ENCODE measurements at regions not wholly inside any gene's neighbourhood (a gene's known extent, or its start where the extent isn't known, plus 50 kb on each side); places are given as distances from the start of the nearest gene placed in this dataset.

GRCh38 chr2:138105358-138105757 lies 141.1 kb downstream of the HNMT start:
- TF ChIP-seq CTCF (conservative IDR thresholded peaks at IDR 0.05; ENCODE audit: low read depth, low read length) (no peak), EZH2 (IDR thresholded peaks at IDR 0.05; ENCODE audit: borderline replicate concordance, low read depth, low read length, poor library complexity, severe bottlenecking) (no peak)
- BruUV-seq (replicated peaks), result no TSS peak
- intact Hi-C loops (cut with micrococcal nuclease; ENCODE audit: unreplicated experiment), result no loop called here
- ChIA-PET CTCF (interaction anchor here (0.6 kb wide), 1 partner anchor 267 kb away, joined by 3 read pairs; no protein-coding TSS in a partner anchor), POLR2A (ENCODE audit: low non-redundant PET) (no interaction called here)
- no peak overlapping the region for H3K27ac ChIP-seq (ENCODE audit: low read depth, low read length, poor library complexity, severe bottlenecking)
- H3K4me3 ChIP-seq (ENCODE audit: low read depth, low read length, poor library complexity, severe bottlenecking), result no peak overlapping the region
- no peaks in the 10 kb centered on the region for H3K4me1 ChIP-seq (ENCODE audit: insufficient read depth, low read length, poor library complexity, severe bottlenecking)
- H3K36me3 ChIP-seq (ENCODE audit: insufficient read depth, low read length, poor library complexity, severe bottlenecking), result no peaks in the 10 kb centered on the region
- H3K9me3 ChIP-seq (ENCODE audit: low read depth, low read length, poor library complexity, severe bottlenecking), result no peaks in the 10 kb centered on the region
- DNase-seq (ENCODE audit: low spot score), result no peak
- H3K27me3 ChIP-seq (replicated peaks; ENCODE audit: insufficient read depth, low read depth, low read length, poor library complexity), result no peaks in the 10 kb centered on the region

- no TSS peak for BruUV-seq (replicated peaks)
- CTCF ChIA-PET, result no interaction called here
- intact Hi-C loops (cut with micrococcal nuclease; ENCODE audit: unreplicated experiment), result no loop called here
Observed at GRCh38 chr2:138106606-138107005, 142.3 kb downstream of the HNMT start.

GRCh38 chr2:138107288-138107687 lies 143.0 kb downstream of the HNMT start:
- Histone ChIP-seq H3K36me3 (ENCODE audit: insufficient read depth, low read length, poor library complexity, severe bottlenecking) (no peaks in the 10 kb centered on the region), H3K27ac (ENCODE audit: low read depth, low read length, poor library complexity, severe bottlenecking) (no peak overlapping the region), H3K9me3 (ENCODE audit: low read depth, low read length, poor library complexity, severe bottlenecking) (no peaks in the 10 kb centered on the region), H3K27me3 (replicated peaks; ENCODE audit: insufficient read depth, low read depth, low read length, poor library complexity) (no peaks in the 10 kb centered on the region), H3K4me3 (ENCODE audit: low read depth, low read length, poor library complexity, severe bottlenecking) (no peak overlapping the region), H3K4me1 (ENCODE audit: insufficient read depth, low read length, poor library complexity, severe bottlenecking) (no peaks in the 10 kb centered on the region)
- ChIA-PET POLR2A (ENCODE audit: low non-redundant PET) (no interaction called here), CTCF (no interaction called here)
- BruUV-seq (replicated peaks), result no TSS peak
- no peak for DNase-seq (ENCODE audit: low spot score)
- TF ChIP-seq CTCF (conservative IDR thresholded peaks at IDR 0.05; ENCODE audit: low read depth, low read length) (no peak), EZH2 (IDR thresholded peaks at IDR 0.05; ENCODE audit: borderline replicate concordance, low read depth, low read length, poor library complexity, severe bottlenecking) (no peak)
- intact Hi-C loops (cut with micrococcal nuclease; ENCODE audit: unreplicated experiment), result no loop called here

More at GRCh38 chr2:138106606-138107005, 142.3 kb downstream of the HNMT start:
- POLR2A ChIA-PET (ENCODE audit: low non-redundant PET), result no interaction called here
- Histone ChIP-seq H3K27me3 (replicated peaks; ENCODE audit: insufficient read depth, low read depth, low read length, poor library complexity) (no peaks in the 10 kb centered on the region), H3K36me3 (ENCODE audit: insufficient read depth, low read length, poor library complexity, severe bottlenecking) (no peaks in the 10 kb centered on the region), H3K27ac (ENCODE audit: low read depth, low read length, poor library complexity, severe bottlenecking) (no peak overlapping the region), H3K4me1 (ENCODE audit: insufficient read depth, low read length, poor library complexity, severe bottlenecking) (no peaks in the 10 kb centered on the region), H3K9me3 (ENCODE audit: low read depth, low read length, poor library complexity, severe bottlenecking) (no peaks in the 10 kb centered on the region), H3K4me3 (ENCODE audit: low read depth, low read length, poor library complexity, severe bottlenecking) (no peak overlapping the region)
- TF ChIP-seq EZH2 (IDR thresholded peaks at IDR 0.05; ENCODE audit: borderline replicate concordance, low read depth, low read length, poor library complexity, severe bottlenecking), result no peak
- TF ChIP-seq CTCF (conservative IDR thresholded peaks at IDR 0.05; ENCODE audit: low read depth, low read length), result no peak
- no peak for DNase-seq (ENCODE audit: low spot score)
